AG04450 (cell line): ENCODE measurements at regions not wholly inside any gene's neighbourhood (a gene's known extent, or its start where the extent isn't known, plus 50 kb on each side); places are given as distances from the start of the nearest gene placed in this dataset.

Source experiments
- CTCF ChIA-PET: fragments of 300-600, 350-600 bp; formaldehyde crosslinking; extraction: SDS; loops from one replicate; lab custom pipeline; 2022; ENCODE audit warnings: antibody characterized with exemption, inconsistent platforms; lab: Charles Lee
- POLR2A ChIA-PET: fragments of 350-600 bp; formaldehyde crosslinking; extraction: SDS; loops from one replicate; lab custom pipeline; 2021; ENCODE audit warnings: antibody characterized with exemption, inconsistent platforms; lab: Yijun Ruan, JAX
- DNase-seq: peaks from one replicate; pipeline ENCODE4 v3.0.0-alpha.2; 2011; ENCODE audit warnings: low read depth, low spot score
- H3K27ac ChIP-seq: one replicate; pipeline ENCODE4 v1.5.1; 2012; ENCODE audit warnings: low read depth, low read length, control low read depth
- H3K27me3 ChIP-seq: one replicate; pipeline ENCODE4 v1.6.0; 2012; ENCODE audit warnings: low read length; ENCODE audit not compliant: control insufficient read depth, insufficient read depth
- H3K4me3 ChIP-seq: 2 replicates; pipeline ENCODE4 v1.5.1; 2011; ENCODE audit warnings: mild to moderate bottlenecking, low read depth, low read length, control low read depth
- H3K9me3 ChIP-seq: 2 replicates; pipeline ENCODE4 v1.5.1; 2012; ENCODE audit warnings: low read length; ENCODE audit not compliant: control insufficient read depth, insufficient read depth
- TF ChIP-seq, protein P1 (sequence below): IDR thresholded peaks from 2 replicates; pipeline ENCODE4 v1.5.1; 2011; ENCODE audit warnings: low read depth, low read length, control low read depth, inconsistent platforms

- Histone ChIP-seq H3K4me3 (no peak overlapping the region), H3K27me3 (no peaks in the 10 kb centered on the region), H3K27ac (no peak overlapping the region), H3K9me3 (no peaks in the 10 kb centered on the region; the same call in 1 of the 2 replicates)
- CTCF ChIA-PET: no interaction called here
- POLR2A ChIA-PET: no interaction called here
- no peak for DNase-seq
- TF ChIP-seq, protein P1, sequence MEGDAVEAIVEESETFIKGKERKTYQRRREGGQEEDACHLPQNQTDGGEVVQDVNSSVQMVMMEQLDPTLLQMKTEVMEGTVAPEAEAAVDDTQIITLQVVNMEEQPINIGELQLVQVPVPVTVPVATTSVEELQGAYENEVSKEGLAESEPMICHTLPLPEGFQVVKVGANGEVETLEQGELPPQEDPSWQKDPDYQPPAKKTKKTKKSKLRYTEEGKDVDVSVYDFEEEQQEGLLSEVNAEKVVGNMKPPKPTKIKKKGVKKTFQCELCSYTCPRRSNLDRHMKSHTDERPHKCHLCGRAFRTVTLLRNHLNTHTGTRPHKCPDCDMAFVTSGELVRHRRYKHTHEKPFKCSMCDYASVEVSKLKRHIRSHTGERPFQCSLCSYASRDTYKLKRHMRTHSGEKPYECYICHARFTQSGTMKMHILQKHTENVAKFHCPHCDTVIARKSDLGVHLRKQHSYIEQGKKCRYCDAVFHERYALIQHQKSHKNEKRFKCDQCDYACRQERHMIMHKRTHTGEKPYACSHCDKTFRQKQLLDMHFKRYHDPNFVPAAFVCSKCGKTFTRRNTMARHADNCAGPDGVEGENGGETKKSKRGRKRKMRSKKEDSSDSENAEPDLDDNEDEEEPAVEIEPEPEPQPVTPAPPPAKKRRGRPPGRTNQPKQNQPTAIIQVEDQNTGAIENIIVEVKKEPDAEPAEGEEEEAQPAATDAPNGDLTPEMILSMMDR: no peak
These were observed 121.7 kb downstream of the OLIG3 start for GRCh38 chr6:137372532-137372931.

DNA sequence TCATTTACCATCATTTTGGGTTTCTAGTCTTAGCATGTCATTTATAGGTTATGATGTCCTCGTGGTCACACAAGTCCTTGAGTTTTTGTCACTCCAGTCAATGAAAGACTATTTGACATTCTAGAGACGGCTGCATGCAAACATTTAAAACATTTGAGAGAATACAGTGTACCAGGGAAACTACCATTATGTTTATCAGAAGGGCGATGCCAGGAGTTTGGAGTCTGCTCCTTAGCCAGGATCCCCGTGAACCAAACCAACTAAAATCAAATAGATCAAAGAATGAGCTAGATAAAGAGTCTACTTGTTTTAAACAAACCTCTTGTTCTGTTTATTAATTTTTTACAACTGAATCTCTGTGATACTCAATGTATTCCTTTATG is 122.6 kb downstream of the OLIG3 start:
- H3K27ac ChIP-seq: no peak overlapping the region
- no peak for DNase-seq
- H3K4me3 ChIP-seq: no peak overlapping the region
- CTCF ChIA-PET: no interaction called here
- H3K27me3 ChIP-seq: no peaks in the 10 kb centered on the region
- H3K9me3 ChIP-seq: no peaks in the 10 kb centered on the region
- POLR2A ChIA-PET: no interaction called here
- TF ChIP-seq, protein P1: no peak

DNA sequence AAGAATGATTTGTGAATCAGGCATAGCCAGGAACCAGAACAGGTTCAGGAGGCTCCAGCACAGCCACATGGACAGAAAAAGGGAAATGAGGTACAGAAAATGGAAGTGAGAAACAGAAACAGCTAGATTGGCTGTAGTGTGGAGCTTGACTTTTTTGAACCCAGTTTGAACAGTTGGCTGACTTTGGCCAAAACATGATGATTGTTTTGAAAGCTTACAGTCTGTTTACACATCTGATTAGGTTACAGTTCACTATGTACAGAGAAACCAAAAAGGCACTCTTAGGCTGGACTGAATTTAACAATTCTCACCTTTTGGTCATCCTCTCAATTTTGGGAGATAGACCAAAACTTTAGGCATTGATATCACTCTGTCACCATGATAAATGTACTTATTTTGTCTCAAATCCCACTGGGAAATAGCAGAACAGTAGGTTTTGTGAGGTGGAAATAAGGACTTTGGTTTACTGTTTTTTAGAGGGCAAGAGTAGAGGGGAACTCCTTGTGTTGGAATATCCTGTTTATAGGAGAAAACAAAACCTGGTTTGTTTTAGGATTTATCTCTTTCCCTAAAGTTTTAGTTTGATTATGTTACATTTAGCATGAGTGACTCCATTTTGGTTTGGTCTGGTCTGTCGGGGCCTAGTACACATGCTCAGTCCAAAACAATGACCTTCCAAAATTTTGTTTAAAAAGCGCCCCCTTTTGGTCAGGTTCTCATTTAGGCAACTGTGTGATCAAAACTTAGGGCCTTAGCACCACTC is 123.1 kb downstream of the OLIG3 start:
- Histone ChIP-seq H3K27me3 (no peaks in the 10 kb centered on the region), H3K9me3 (no peaks in the 10 kb centered on the region), H3K27ac (no peak overlapping the region), H3K4me3 (no peak overlapping the region)
- ChIA-PET POLR2A (no interaction called here), CTCF (interaction anchor here (1.0 kb wide), 1 partner anchor 57 kb away, joined by 4 read pairs; no protein-coding TSS in a partner anchor)
- TF ChIP-seq, protein P1: peak; percentile 4; the same call in 1 of the 2 replicates
- no peak for DNase-seq

- ChIA-PET POLR2A (no interaction called here), CTCF (interaction anchor here (0.7 kb wide), 1 partner anchor 292 kb away, joined by 3 read pairs; no protein-coding TSS in a partner anchor)
- no peaks in the 10 kb centered on the region for H3K9me3 ChIP-seq
- TF ChIP-seq, protein P1: no peak
- H3K27me3 ChIP-seq: no peaks in the 10 kb centered on the region
- no peak overlapping the region for H3K4me3 ChIP-seq
- H3K27ac ChIP-seq: no peak overlapping the region
- DNase-seq: no peak
These were observed 125.1 kb downstream of the OLIG3 start for GRCh38 chr6:137369136-137369535.

DNA sequence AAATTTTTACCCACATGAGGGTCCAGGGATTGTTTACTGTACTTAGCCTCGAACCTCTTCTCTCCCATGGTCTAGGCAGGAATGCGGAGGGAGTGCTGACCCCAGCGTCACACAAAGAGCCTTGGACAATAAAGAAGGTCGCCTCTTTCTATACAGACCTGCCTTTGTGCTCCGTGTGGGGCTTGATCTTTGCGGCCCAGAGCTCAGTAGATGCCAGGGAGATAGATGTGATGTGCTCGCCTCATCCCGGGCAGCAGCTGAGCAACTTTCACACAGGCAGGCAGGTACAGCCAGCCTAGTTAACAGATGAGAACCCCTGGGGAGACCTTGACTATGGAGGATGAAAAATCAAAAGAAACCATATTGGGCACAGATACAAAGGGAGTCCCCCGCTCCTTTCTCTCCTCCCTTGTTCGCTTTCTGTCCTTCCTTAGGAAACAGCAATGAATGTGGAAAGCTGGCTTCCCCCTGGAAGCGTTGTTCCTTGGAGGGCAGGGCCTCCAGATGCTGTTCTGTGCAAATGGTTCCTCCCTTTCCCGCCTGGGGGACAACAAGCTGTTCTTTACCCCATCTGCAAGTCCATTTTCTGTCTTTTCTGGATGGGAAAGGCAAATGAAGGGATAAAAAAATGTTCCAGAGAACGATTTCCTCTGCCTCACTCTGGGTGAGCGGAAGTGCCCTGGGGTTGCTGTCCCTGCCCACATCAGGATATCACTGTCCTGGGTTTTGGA is 128.3 kb downstream of the OLIG3 start:
- no peaks in the 10 kb centered on the region for H3K27me3 ChIP-seq
- no peaks in the 10 kb centered on the region for H3K9me3 ChIP-seq
- DNase-seq: no peak
- TF ChIP-seq, protein P1: no peak
- H3K27ac ChIP-seq: no peak overlapping the region
- H3K4me3 ChIP-seq: no peak overlapping the region
- ChIA-PET CTCF (no interaction called here), POLR2A (no interaction called here)
